Vagina (tissue), 2 donors: ENCODE measurements at regions not wholly inside any gene's neighbourhood (a gene's known extent, or its start where the extent isn't known, plus 50 kb on each side); places are given as distances from the start of the nearest gene placed in this dataset.

ENCODE experiments used
- DNase-seq, 2 donors: peaks; one replicate each; pipeline ENCODE4 v3.0.0-alpha.2; 2017; ENCODE audit errors: extremely low spot score in 2 of 2
- H3K27ac ChIP-seq: fragments of 200-600 bp; sonication (generic); one replicate; pipeline ENCODE4 v1.5.1; 2019
- H3K27me3 ChIP-seq: fragments of 200-600 bp; sonication (generic); one replicate; pipeline ENCODE4 v1.5.1; 2019
- H3K36me3 ChIP-seq, 2 donors: fragments of 200-600 bp; sonication (generic); one replicate each; pipeline ENCODE4 v1.5.1; 2017 to 2019
- H3K4me1 ChIP-seq: fragments of 200-600 bp; sonication (generic); one replicate; pipeline ENCODE4 v1.5.1; 2019
- H3K4me3 ChIP-seq, 2 donors: fragments of 200-600 bp; sonication (generic); 1 replicate in 1 of 2; 2 replicates in 1 of 2; pipeline ENCODE4 v1.5.1; 2016 to 2019
- H3K9me3 ChIP-seq: fragments of 200-600 bp; sonication (generic); one replicate; pipeline ENCODE4 v1.5.1; 2019
- POLR2A ChIP-seq, 2 donors: fragments of 450-650 bp; IDR thresholded peaks; one replicate each; pipeline ENCODE4 v1.6.1; 2017; ENCODE audit warnings: antibody characterized with exemption in 2 of 2, mild to moderate bottlenecking in 2 of 2, moderate library complexity in 2 of 2
- POLR2AphosphoS5 ChIP-seq, 2 donors: sonication (generic); formaldehyde crosslinking; IDR thresholded peaks; one replicate each; pipeline ENCODE4 v1.9.0; 2017; ENCODE audit warnings: antibody characterized with exemption in 2 of 2, mild to moderate bottlenecking in 2 of 2, low read depth in 1 of 2; ENCODE audit not compliant: insufficient read depth in 1 of 2
- intact Hi-C: fragments of 100-400 bp; cut with DNase I; formaldehyde crosslinking; loops from one replicate; pipeline ENCODE4 v1.15.1; 2023
- TF ChIP-seq, protein P1 (sequence below), 3 experiments: fragments of 450-650 bp in 2 of 3; fragments of 200-600 bp in 1 of 3; sonication (generic) in 1 of 3; IDR thresholded peaks; one replicate each; pipeline ENCODE4 v1.5.1; 2017 to 2019; ENCODE audit warnings: antibody characterized with exemption in 3 of 3, mild to moderate bottlenecking in 2 of 3, moderate library complexity in 2 of 3

- TF ChIP-seq POLR2A (IDR thresholded peaks at IDR 0.05) (no peak), POLR2AphosphoS5 (IDR thresholded peaks at IDR 0.05; ENCODE audit: insufficient read depth in 1 of 2, low read depth in 1 of 2) (no peak)
- TF ChIP-seq, protein P1, sequence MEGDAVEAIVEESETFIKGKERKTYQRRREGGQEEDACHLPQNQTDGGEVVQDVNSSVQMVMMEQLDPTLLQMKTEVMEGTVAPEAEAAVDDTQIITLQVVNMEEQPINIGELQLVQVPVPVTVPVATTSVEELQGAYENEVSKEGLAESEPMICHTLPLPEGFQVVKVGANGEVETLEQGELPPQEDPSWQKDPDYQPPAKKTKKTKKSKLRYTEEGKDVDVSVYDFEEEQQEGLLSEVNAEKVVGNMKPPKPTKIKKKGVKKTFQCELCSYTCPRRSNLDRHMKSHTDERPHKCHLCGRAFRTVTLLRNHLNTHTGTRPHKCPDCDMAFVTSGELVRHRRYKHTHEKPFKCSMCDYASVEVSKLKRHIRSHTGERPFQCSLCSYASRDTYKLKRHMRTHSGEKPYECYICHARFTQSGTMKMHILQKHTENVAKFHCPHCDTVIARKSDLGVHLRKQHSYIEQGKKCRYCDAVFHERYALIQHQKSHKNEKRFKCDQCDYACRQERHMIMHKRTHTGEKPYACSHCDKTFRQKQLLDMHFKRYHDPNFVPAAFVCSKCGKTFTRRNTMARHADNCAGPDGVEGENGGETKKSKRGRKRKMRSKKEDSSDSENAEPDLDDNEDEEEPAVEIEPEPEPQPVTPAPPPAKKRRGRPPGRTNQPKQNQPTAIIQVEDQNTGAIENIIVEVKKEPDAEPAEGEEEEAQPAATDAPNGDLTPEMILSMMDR (IDR thresholded peaks at IDR 0.05), result no peak
- Histone ChIP-seq H3K4me3 (no peak overlapping the region), H3K36me3 (no peaks in the 10 kb centered on the region), H3K4me1 (no peaks in the 10 kb centered on the region), H3K27ac (no peak overlapping the region), H3K9me3 (no peaks in the 10 kb centered on the region), H3K27me3 (no peaks in the 10 kb centered on the region)
- DNase-seq, result no peak
- intact Hi-C loops, result no loop called here
These were observed 96.9 kb downstream of the EVX1 start for GRCh38 chr7:27339478-27339877.

- Histone ChIP-seq H3K4me1 (peaks cover 16% of the 10 kb centered on the region), H3K27ac (no peak overlapping the region), H3K36me3 (no peaks in the 10 kb centered on the region), H3K9me3 (no peaks in the 10 kb centered on the region), H3K27me3 (no peaks in the 10 kb centered on the region), H3K4me3 (no peak overlapping the region)
- intact Hi-C loops, result no loop called here
- no peak for TF ChIP-seq POLR2AphosphoS5 (IDR thresholded peaks at IDR 0.05; ENCODE audit: insufficient read depth in 1 of 2, low read depth in 1 of 2)
- TF ChIP-seq, protein P1 (IDR thresholded peaks at IDR 0.05), result no peak
- TF ChIP-seq POLR2A (IDR thresholded peaks at IDR 0.05), result no peak
- no peak for DNase-seq
These were observed 101.9 kb downstream of the EVX1 start for GRCh38 chr7:27344471-27344870.

DNA sequence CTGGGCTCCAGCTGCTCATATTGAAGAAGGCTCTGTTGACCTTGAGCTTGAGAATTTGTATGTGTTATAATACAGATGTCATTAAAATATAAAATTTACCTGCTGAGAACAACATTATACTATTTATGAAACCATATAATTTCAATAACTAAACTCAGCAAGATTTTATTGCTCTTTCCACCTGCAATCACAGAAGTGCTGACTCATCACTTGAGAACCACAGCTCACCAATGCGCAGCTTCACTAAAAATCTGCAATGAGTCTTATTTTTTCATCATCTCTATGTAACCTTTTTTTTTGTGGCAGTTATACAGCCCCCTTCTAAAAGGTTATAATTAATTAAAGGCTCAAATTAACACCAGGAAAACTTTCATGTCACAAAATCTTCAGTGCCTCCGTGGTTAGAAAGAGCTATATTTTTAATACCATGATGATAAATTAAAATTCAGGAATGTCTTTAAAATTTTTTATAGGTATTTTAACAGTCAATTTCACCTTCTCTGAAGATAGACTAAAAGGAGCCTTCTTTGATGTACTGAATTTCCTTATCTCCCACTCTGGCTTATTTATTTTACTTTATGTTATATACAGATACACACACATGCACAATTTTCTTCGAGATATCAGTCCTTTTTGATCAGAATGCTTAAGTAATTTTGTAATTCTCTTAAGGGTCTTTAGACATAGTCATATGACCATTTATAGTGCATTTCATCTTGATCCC is 102.7 kb downstream of the EVX1 start:
- Histone ChIP-seq H3K9me3 (no peaks in the 10 kb centered on the region), H3K27ac (no peak overlapping the region), H3K4me1 (peaks cover 16% of the 10 kb centered on the region), H3K27me3 (no peaks in the 10 kb centered on the region), H3K4me3 (no peak overlapping the region), H3K36me3 (no peaks in the 10 kb centered on the region)
- intact Hi-C loops, result no loop called here
- TF ChIP-seq POLR2A (IDR thresholded peaks at IDR 0.05), result no peak
- no peak for TF ChIP-seq POLR2AphosphoS5 (IDR thresholded peaks at IDR 0.05; ENCODE audit: insufficient read depth in 1 of 2, low read depth in 1 of 2)
- TF ChIP-seq, protein P1 (IDR thresholded peaks at IDR 0.05), result no peak
- no peak for DNase-seq

- no peaks in the 10 kb centered on the region for H3K36me3 ChIP-seq
- no peak overlapping the region for H3K4me3 ChIP-seq
- peak overlapping the region; percentile 67 for H3K27ac ChIP-seq
- H3K9me3 ChIP-seq, result no peaks in the 10 kb centered on the region
- no peaks in the 10 kb centered on the region for H3K27me3 ChIP-seq
- TF ChIP-seq, protein P1 (IDR thresholded peaks at IDR 0.05), result no peak
- TF ChIP-seq POLR2A (IDR thresholded peaks at IDR 0.05) (no peak), POLR2AphosphoS5 (IDR thresholded peaks at IDR 0.05; ENCODE audit: insufficient read depth in 1 of 2, low read depth in 1 of 2) (no peak)
- DNase-seq, result no peak
- peaks cover 16% of the 10 kb centered on the region for H3K4me1 ChIP-seq
- intact Hi-C loops, result no loop called here
These were observed 103.4 kb downstream of the EVX1 start for GRCh38 chr7:27345997-27346396.

GRCh38 chr7:27346531-27347275 is 104.1 kb downstream of the EVX1 start:
- intact Hi-C loops, result no loop called here
- Histone ChIP-seq H3K36me3 (no peaks in the 10 kb centered on the region), H3K9me3 (no peaks in the 10 kb centered on the region), H3K27ac (peak overlapping the region; percentile 67), H3K27me3 (no peaks in the 10 kb centered on the region), H3K4me3 (no peak overlapping the region), H3K4me1 (peaks cover 16% of the 10 kb centered on the region)
- TF ChIP-seq POLR2A (IDR thresholded peaks at IDR 0.05) (no peak), POLR2AphosphoS5 (IDR thresholded peaks at IDR 0.05; ENCODE audit: insufficient read depth in 1 of 2, low read depth in 1 of 2) (peak in 1 of 2 donors; percentile 36)
- peak in 1 of 2 donors; percentile 91 for DNase-seq
